ENCODE measurements at regions not wholly inside any gene's neighbourhood (a gene's known extent, or its start where the extent isn't known, plus 50 kb on each side); places are given as distances from the start of the nearest gene placed in this dataset.

DNA sequence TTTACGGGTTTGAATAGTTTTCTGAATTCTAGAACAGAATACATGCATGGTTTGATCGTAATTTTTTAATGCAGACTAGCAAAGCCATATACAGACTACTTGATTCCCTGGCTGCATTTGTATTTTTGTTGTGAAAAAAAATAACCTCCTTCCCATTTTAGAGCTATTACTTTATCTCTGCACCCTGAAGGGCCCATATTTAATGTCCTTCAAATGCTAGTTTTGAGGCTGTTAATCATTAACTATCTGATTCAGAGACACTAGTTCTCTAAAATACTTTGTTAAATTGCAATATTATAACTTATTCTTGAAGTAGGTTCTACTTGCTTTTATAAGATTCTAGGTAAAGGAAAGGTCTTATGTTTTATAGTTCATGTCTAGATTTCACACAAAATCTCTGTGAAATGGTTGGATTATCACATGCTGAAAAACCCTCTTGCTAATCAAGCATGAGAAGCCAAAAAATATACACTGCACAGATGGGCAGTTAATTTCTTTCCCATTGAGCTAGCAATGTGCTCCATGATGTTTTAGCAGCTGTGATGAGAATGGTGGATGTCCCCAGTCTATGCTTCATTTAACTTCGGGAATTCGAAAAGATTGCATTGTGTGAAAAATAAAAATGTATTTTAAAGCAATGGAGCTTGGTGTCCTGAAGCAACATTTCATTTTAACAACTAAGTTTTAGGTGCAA lies 634.0 kb upstream of the BCHE start:
- POLR2A ChIA-PET, result no interaction called here
- TF ChIP-seq KDM6A (CRISPR knock-in tag; IDR thresholded peaks at IDR 0.05; ENCODE audit: low read depth), result no peak
- no peak for TF ChIP-seq ETV5 (CRISPR knock-in tag; IDR thresholded peaks at IDR 0.05; ENCODE audit: borderline replicate concordance)
- no peak for TF ChIP-seq RFXAP (CRISPR knock-in tag; IDR thresholded peaks at IDR 0.05; ENCODE audit: borderline replicate concordance)
- no peak for TF ChIP-seq RFXANK (CRISPR knock-in tag; IDR thresholded peaks at IDR 0.05)
- no peak for TF ChIP-seq SOX13 (IDR thresholded peaks at IDR 0.05)
- TF ChIP-seq SOX13 (CRISPR knock-in tag; conservative IDR thresholded peaks at IDR 0.05 in 1 of 2, IDR thresholded peaks at IDR 0.05 in 1 of 2), result no peak
- no peak for TF ChIP-seq HCFC1 (IDR thresholded peaks at IDR 0.05; ENCODE audit: low read depth, low read length)
- TF ChIP-seq ZNF280D (CRISPR knock-in tag; IDR thresholded peaks at IDR 0.05), result no peak
- TF ChIP-seq KAT8 (CRISPR knock-in tag; IDR thresholded peaks at IDR 0.05), result no peak
- TF ChIP-seq, protein P1, sequence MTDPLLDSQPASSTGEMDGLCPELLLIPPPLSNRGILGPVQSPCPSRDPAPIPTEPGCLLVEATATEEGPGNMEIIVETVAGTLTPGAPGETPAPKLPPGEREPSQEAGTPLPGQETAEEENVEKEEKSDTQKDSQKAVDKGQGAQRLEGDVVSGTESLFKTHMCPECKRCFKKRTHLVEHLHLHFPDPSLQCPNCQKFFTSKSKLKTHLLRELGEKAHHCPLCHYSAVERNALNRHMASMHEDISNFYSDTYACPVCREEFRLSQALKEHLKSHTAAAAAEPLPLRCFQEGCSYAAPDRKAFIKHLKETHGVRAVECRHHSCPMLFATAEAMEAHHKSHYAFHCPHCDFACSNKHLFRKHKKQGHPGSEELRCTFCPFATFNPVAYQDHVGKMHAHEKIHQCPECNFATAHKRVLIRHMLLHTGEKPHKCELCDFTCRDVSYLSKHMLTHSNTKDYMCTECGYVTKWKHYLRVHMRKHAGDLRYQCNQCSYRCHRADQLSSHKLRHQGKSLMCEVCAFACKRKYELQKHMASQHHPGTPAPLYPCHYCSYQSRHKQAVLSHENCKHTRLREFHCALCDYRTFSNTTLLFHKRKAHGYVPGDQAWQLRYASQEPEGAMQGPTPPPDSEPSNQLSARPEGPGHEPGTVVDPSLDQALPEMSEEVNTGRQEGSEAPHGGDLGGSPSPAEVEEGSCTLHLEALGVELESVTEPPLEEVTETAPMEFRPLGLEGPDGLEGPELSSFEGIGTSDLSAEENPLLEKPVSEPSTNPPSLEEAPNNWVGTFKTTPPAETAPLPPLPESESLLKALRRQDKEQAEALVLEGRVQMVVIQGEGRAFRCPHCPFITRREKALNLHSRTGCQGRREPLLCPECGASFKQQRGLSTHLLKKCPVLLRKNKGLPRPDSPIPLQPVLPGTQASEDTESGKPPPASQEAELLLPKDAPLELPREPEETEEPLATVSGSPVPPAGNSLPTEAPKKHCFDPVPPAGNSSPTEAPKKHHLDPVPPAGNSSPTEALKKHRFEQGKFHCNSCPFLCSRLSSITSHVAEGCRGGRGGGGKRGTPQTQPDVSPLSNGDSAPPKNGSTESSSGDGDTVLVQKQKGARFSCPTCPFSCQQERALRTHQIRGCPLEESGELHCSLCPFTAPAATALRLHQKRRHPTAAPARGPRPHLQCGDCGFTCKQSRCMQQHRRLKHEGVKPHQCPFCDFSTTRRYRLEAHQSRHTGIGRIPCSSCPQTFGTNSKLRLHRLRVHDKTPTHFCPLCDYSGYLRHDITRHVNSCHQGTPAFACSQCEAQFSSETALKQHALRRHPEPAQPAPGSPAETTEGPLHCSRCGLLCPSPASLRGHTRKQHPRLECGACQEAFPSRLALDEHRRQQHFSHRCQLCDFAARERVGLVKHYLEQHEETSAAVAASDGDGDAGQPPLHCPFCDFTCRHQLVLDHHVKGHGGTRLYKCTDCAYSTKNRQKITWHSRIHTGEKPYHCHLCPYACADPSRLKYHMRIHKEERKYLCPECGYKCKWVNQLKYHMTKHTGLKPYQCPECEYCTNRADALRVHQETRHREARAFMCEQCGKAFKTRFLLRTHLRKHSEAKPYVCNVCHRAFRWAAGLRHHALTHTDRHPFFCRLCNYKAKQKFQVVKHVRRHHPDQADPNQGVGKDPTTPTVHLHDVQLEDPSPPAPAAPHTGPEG (CRISPR knock-in tag; IDR thresholded peaks at IDR 0.05), result no peak
- TF ChIP-seq MEIS1 (CRISPR knock-in tag; IDR thresholded peaks at IDR 0.05; ENCODE audit: borderline replicate concordance), result no peak
- TF ChIP-seq, protein P2, sequence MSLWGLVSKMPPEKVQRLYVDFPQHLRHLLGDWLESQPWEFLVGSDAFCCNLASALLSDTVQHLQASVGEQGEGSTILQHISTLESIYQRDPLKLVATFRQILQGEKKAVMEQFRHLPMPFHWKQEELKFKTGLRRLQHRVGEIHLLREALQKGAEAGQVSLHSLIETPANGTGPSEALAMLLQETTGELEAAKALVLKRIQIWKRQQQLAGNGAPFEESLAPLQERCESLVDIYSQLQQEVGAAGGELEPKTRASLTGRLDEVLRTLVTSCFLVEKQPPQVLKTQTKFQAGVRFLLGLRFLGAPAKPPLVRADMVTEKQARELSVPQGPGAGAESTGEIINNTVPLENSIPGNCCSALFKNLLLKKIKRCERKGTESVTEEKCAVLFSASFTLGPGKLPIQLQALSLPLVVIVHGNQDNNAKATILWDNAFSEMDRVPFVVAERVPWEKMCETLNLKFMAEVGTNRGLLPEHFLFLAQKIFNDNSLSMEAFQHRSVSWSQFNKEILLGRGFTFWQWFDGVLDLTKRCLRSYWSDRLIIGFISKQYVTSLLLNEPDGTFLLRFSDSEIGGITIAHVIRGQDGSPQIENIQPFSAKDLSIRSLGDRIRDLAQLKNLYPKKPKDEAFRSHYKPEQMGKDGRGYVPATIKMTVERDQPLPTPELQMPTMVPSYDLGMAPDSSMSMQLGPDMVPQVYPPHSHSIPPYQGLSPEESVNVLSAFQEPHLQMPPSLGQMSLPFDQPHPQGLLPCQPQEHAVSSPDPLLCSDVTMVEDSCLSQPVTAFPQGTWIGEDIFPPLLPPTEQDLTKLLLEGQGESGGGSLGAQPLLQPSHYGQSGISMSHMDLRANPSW (CRISPR knock-in tag; IDR thresholded peaks at IDR 0.05; ENCODE audit: borderline replicate concordance), result no peak

More for the DNA sequence above, 634.0 kb upstream of the BCHE start:
- Histone ChIP-seq H3K4me1 (ENCODE audit: insufficient read depth, low read length) (no peaks in the 10 kb centered on the region), H3K9ac (ENCODE audit: insufficient read depth, low read depth, low read length) (no peak overlapping the region), H3K79me2 (ENCODE audit: insufficient read depth, low read length) (no peaks in the 10 kb centered on the region), H3K4me2 (ENCODE audit: low read depth, low read length) (no peak overlapping the region), H3K36me3 (replicated peaks in 1 of 2; ENCODE audit: control insufficient read depth in 1 of 2, insufficient read depth in 2 of 2, low read length in 2 of 2) (no peaks in the 10 kb centered on the region), H3K9me3 (ENCODE audit: low read length) (no peaks in the 10 kb centered on the region), H3K4me3 (replicated peaks in 1 of 3; ENCODE audit: insufficient read depth in 1 of 3, low read depth in 2 of 3, low read length in 3 of 3) (no peak overlapping the region), H4K20me1 (ENCODE audit: insufficient read depth, low read length) (no peaks in the 10 kb centered on the region; the same call in 1 of the 2 replicates), H2AFZ (ENCODE audit: low read length) (no peak overlapping the region), H3K27ac (ENCODE audit: extremely low read length, insufficient read depth, low read length) (no peak overlapping the region), H3K27me3 (ENCODE audit: control insufficient read depth in 1 of 2, insufficient read depth in 2 of 2, low read length in 2 of 2) (no peaks in the 10 kb centered on the region)
- BruUV-seq (replicated peaks), result no TSS peak
- intact Hi-C loops (cut with micrococcal nuclease; ENCODE audit: unreplicated experiment) (no loop called here), in situ Hi-C loops (cut with HindIII; ENCODE audit: extremely low pct_ligation_motif_present, low pct_unique_long_range_greater_than_20kb) (no loop called here)
- WGBS (ENCODE audit: low lambda C conversion rate), result 1% methylated on average over 4 of the region's 4 CpGs
- DNase-seq (ENCODE audit: low spot score) (no peak), FAIRE-seq (no peak), ATAC-seq (no peak)
- CTCF ChIA-PET (ENCODE audit: low intra/inter-chr PET ratio, low total read pairs), result no interaction called here

Measured in HepG2 (cell line).